ENCODE measurements at regions not wholly inside any gene's neighbourhood (a gene's known extent, or its start where the extent isn't known, plus 50 kb on each side); places are given as distances from the start of the nearest gene placed in this dataset.
"Not testable (repeated sequence)": the region's sequence is repeated elsewhere in the genome, so short reads cannot be mapped to it uniquely, and the experiment has no call there.

DNA sequence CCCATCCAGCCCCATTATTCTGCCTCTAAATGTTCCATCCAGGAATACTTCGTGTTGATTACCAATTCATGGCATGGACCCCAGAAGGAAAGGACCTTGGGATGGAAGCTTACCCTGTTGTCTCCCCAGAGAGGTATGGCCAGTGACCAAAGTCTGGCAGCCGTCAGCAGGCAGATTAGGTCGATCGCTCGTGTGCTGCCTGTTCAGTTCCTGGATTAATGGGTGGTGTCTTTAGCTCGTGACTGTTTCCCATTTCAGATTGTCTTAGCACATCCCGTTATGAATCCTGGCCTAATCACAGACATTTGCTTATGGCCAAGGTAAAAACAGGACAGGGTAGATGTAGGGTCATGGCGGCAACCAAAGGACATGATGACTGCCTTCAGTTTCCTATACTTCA, 122.9 kb upstream of the NTF3 start:
- no peak for DNase-seq (ENCODE audit: low spot score)

- peak; percentile 58 for DNase-seq (ENCODE audit: low spot score)
Measured at GRCh38 chr12:5309654-5310053, 122.3 kb upstream of the NTF3 start.

- DNase-seq (ENCODE audit: low spot score), result no peak
Measured at GRCh38 chr12:5310151-5310550, 121.8 kb upstream of the NTF3 start.

DNA sequence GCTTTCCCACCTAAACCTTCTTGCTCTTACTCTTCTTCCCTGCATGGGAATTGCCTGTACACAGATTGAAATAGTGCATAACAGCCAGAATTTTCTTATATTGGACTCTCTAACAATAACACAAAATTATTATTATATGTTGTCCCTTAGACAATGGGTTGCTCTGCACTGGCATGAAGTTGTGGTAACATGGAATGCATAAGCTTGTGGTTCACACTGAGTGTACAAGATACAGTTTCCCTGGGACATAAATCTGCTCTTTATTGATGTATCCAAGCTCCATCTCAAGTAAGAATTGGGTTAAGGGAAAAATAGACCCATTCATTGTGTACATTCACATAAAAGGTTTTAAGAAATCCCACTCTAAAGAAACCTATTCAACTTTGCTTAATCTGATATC, 114.4 kb upstream of the NTF3 start:
- no peak for DNase-seq (ENCODE audit: low spot score)

- peak; percentile 48 for DNase-seq (ENCODE audit: low spot score)
Measured at GRCh38 chr12:5318874-5319273, 113.0 kb upstream of the NTF3 start.

DNA sequence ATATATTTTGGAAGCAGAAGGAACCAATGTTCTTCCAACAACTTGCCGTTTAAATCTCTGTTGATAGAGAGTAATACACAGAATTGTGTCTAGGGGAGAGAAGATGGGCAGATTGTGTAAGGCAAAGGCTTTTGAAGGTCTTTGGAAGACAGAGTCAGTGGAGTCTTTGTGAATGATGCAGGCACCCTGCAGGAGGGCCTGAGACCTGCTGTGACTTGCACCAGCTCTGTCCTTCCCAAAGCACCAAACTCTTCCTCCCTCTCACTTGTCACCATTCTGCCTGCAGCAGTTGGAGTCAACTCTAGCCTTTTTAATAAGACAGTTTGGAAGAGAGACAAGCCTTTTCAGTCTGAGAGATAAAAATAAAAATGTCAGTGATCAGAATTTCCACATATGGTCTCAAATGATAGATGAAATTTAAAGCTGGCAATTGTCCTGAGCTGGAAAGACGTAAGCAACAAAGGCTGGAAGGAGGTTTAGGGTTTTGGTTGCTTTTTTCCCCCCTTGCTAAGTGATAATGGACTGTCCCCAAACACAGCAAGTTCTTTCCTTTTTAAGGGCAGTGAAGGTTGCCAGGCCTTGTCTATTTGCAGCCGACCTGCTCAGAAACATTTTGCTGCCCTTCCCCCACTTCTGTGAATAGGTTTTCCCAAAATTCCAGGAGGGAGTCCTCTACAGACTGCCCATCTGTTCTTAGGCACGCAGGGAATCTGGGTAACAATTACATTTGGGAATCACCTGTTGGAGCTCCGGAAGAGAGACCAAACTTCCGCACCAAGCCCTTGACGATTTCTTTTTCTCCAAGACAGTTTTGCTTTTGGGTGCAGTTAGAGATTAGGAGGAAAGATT, 103.0 kb upstream of the NTF3 start:
- DNase-seq (ENCODE audit: low spot score), result no peak

- no peak for DNase-seq (ENCODE audit: low spot score)
Measured at GRCh38 chr12:5332551-5332950, 99.4 kb upstream of the NTF3 start.

- DNase-seq (ENCODE audit: low spot score), result no peak
Measured at GRCh38 chr12:5333096-5333495, 98.8 kb upstream of the NTF3 start.

DNA sequence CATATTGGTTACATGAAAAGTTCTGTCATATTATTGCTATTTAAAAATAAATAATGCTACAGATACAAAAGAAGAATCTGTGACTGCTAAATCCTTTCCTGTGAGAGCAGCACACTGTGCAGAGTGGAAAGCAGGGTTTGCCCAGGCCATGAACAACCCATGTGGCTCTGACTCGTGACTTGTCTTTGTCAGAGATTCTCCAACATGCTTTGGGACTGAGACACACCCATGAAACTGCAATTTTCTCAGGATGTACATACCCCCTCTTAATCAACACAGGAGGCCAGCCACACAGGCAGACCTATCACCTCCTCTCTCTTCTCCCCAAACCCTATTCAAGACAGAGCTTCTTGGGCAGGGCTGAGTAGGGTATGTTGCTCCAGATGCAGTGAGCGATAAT, 96.8 kb upstream of the NTF3 start:
- DNase-seq (ENCODE audit: low spot score), result no peak

GRCh38 chr12:5341086-5341485, 90.8 kb upstream of the NTF3 start:
- DNase-seq (ENCODE audit: low spot score), result not testable (repeated sequence)

- DNase-seq (ENCODE audit: low spot score), result no peak
Measured at GRCh38 chr12:5343711-5344110, 88.2 kb upstream of the NTF3 start.

- no peak for DNase-seq (ENCODE audit: low spot score)
Measured at GRCh38 chr12:5344131-5344530, 87.8 kb upstream of the NTF3 start.

- DNase-seq (ENCODE audit: low spot score), result no peak
Measured at GRCh38 chr12:5345534-5345933, 86.4 kb upstream of the NTF3 start.

DNA sequence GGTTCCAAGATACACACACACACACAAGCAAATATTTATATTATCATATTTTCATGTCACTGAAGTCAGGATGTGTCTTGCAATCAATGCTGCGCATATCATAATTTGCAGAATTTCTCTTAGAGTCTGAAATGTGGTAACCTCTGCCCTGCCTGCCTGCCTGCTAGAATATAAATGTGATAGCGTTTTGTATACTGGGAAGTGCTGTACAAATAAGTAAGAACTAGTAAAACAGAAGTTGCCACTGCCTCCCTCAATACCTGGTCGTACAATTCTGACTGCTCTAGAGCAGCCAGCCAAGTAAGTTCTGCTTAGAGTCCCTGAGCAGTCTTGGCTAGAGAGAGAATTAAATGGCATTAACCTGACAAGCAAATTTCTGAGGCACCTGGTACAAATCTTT, 83.9 kb upstream of the NTF3 start:
- no peak for DNase-seq (ENCODE audit: low spot score)

- no peak for DNase-seq (ENCODE audit: low spot score)
Measured at GRCh38 chr12:5348491-5348890, 83.4 kb upstream of the NTF3 start.

GRCh38 chr12:5364036-5364770, 67.7 kb upstream of the NTF3 start:
- DNase-seq (ENCODE audit: low spot score), result no peak

DNA sequence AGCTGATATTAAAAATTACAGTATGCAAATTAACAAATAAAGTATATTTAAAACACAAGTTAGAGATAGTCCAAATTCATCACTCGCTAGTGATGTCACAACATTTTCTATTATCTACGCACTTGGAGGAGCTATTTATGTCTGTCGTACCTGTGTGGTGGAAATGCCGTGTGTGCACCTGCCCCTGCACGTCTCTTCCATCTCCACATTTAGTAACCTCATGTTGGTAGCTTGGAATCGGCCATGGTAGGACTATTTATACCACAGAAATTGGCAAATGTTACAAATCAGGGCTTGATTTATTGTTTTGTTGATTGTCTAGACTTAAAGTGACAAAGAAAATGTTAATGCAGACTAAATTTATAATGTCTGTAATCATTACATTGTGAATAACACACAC, 62.6 kb upstream of the NTF3 start:
- DNase-seq (ENCODE audit: low spot score), result no peak

DNA sequence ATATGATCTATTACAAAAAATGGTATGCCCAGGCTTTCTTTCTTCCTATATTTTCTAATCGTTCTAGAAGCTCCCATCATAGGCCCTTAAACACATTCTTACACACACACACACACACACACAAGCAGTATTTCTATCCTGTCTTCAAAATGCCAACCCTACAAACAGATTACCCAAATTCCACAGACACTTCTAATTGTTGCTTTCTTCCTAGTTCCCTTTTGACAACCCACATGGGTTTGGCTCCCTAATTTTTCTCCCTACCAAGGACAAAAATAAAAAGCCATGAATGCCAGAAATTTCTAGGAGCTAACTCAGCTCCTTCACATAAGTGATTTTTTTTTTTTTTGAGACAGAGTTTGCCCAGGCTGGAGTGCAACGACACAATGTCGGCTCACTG, 60.3 kb upstream of the NTF3 start:
- no peak for DNase-seq (ENCODE audit: low spot score)

DNA sequence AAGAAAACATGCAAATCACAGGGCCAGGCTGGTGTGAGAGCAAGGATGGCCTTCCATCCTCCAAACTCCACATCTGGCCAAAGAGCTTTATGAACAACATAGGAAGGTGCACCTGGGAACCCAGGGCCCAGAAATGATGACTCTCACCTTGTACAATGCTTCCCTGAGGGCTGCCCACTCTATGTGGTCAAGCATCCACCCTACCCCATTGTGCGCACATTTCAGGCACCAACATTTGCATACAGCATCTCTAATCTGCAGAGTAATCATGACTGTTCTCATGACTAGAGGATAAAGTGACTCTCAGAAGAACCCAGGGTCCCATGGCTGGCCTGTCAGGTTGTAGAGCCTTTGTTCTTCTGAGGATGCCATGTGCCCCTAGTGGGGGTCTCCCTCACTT, 57.2 kb upstream of the NTF3 start:
- no peak for DNase-seq (ENCODE audit: low spot score)

GRCh38 chr12:5375547-5376295, 56.2 kb upstream of the NTF3 start:
- DNase-seq (ENCODE audit: low spot score), result no peak

DNA sequence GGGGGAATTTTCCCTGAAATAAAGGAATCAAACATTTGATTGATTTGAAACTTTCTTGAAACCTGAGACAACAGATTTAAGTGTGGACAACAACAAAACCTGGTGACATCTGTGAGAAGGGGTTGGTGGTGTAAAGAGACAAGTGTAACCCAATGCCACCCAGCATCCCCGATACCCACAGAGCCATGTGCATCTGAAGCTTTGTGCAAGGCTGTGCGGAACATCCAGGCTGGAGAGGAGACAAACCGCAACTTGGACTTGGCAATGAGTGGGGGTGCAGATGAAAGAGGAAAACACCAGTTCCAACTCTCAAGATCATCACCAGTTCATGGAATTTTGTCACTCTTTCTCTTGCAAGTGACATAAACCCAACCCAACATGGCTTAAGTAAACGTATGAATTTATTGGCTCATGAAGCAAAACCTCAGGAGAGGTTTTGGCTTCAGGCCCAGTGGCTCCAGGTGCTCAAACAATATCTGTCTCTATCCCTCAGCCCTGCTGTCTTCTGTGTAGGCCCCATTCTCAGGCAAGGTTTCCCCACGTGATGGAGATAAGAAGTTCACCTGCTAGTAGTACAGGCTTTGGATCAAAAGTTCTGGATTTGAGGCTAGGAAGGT, 55.2 kb upstream of the NTF3 start:
- DNase-seq (ENCODE audit: low spot score), result no peak

GRCh38 chr12:5377997-5378592, 53.8 kb upstream of the NTF3 start:
- no peak for DNase-seq (ENCODE audit: low spot score)
